ENCODE measurements at regions not wholly inside any gene's neighbourhood (a gene's known extent, or its start where the extent isn't known, plus 50 kb on each side); places are given as distances from the start of the nearest gene placed in this dataset.
"Not testable (repeated sequence)": the region's sequence is repeated elsewhere in the genome, so short reads cannot be mapped to it uniquely, and the experiment has no call there.

DNA sequence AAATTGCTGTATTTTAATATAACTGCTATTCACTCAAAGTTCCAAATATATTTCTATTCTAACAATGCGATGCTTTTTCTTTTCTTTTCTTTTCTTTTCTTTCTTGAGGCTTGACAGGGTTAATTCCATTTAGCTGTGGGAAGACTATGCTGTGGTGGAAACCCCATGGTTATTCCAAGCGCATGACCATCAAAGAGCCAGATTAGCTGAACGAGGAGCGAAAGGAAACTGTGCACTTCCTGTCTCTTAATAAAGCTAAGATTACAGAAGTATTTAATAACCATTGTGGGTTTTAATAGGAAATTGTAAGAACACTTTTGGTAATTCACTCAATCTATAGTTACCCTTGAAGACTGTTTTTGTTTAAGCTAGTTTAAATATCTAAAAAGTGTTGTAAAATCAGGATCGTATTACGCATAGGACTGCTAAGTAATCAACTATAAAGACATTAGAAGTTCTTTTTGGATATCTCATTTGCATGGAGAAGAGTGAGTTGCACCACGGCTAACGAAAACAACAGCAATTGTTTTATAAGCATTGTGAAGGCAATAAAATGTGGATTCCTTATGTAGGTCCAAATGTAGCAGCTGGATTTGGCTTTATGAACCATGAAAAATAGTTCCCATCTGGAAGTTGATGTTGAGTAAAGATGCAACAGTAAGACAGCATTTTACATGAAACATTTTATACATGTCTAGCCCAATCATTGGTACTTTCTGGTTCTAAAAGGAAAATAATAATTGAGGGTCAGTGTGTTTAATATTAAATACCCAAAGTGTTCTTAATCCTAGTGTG, 105.4 kb downstream of the ZIC1 start:
- no peak for FAIRE-seq

DNA sequence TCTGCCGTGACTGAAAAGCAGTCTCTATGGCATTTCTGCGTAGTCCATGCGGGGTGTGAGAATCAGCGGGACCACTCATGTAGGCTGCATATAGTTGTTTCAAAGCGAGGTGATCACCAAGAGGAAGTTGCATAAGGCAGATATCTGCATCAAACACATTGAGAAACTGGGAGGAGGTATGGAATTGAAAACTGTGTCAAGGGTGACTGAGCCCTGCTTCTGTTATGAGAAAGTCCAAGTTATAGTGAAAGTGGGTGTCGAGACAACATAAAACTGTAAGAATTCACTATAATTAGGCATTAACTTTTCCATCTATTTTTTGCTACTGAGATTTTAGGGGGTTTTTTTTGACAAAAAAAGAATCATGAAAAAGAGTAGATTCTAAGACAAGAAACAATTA, 109.3 kb downstream of the ZIC1 start:
- no peak for FAIRE-seq
- TF ChIP-seq POLR2A (IDR thresholded peaks at IDR 0.05; ENCODE audit: low read depth, low read length) (no peak), POLR2AphosphoS5 (IDR thresholded peaks at IDR 0.05; ENCODE audit: low read depth, low read length) (no peak), PAX5 (IDR thresholded peaks at IDR 0.05; ENCODE audit: insufficient read depth, low read length, severe bottlenecking) (no peak), SPI1 (IDR thresholded peaks at IDR 0.05; ENCODE audit: low read depth, low read length) (no peak), TAF1 (IDR thresholded peaks at IDR 0.05; ENCODE audit: low read depth, low read length) (no peak), POU2F2 (IDR thresholded peaks at IDR 0.05; ENCODE audit: low read depth, low read length) (no peak)
- no peak for DNase-seq (ENCODE audit: insufficient read length, low spot score)

More for the DNA sequence above, 105.4 kb downstream of the ZIC1 start:
- no peak for DNase-seq (ENCODE audit: insufficient read length, low spot score)
- TF ChIP-seq SPI1 (IDR thresholded peaks at IDR 0.05; ENCODE audit: low read depth, low read length) (no peak), POU2F2 (IDR thresholded peaks at IDR 0.05; ENCODE audit: low read depth, low read length) (no peak), POLR2AphosphoS5 (IDR thresholded peaks at IDR 0.05; ENCODE audit: low read depth, low read length) (no peak), PAX5 (IDR thresholded peaks at IDR 0.05; ENCODE audit: insufficient read depth, low read length, severe bottlenecking) (no peak), TAF1 (IDR thresholded peaks at IDR 0.05; ENCODE audit: low read depth, low read length) (no peak), POLR2A (IDR thresholded peaks at IDR 0.05; ENCODE audit: low read depth, low read length) (no peak)

GRCh38 chr3:147521646-147522045, 112.5 kb downstream of the ZIC1 start:
- TF ChIP-seq SPI1 (IDR thresholded peaks at IDR 0.05; ENCODE audit: low read depth, low read length) = no peak
- TF ChIP-seq POU2F2 (IDR thresholded peaks at IDR 0.05; ENCODE audit: low read depth, low read length) = no peak
- TF ChIP-seq POLR2A (IDR thresholded peaks at IDR 0.05; ENCODE audit: low read depth, low read length) = no peak
- TF ChIP-seq POLR2AphosphoS5 (IDR thresholded peaks at IDR 0.05; ENCODE audit: low read depth, low read length) = no peak
- no peak for TF ChIP-seq PAX5 (IDR thresholded peaks at IDR 0.05; ENCODE audit: insufficient read depth, low read length, severe bottlenecking)
- no peak for TF ChIP-seq TAF1 (IDR thresholded peaks at IDR 0.05; ENCODE audit: low read depth, low read length)
- FAIRE-seq (no peak), DNase-seq (ENCODE audit: insufficient read length, low spot score) (no peak)

DNA sequence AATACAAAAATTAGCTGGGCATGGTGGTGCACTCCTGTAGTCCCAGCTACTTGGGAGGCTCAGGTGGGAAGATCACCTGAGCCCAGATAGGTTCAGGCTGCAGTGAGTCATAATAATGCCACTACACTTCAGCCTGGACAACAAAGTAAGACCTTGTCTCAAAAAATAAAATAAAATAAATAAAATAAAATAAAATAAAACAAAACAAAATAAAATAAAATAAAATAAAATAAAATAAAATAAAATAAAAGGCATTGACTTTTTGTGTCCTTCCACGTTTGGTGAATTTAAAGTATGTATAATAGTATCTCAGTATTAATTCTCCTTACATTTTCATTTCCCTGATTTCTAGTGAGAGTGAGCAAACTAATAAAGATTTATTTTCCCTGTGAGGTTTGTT, 113.6 kb downstream of the ZIC1 start:
- FAIRE-seq = not testable (repeated sequence)

DNA sequence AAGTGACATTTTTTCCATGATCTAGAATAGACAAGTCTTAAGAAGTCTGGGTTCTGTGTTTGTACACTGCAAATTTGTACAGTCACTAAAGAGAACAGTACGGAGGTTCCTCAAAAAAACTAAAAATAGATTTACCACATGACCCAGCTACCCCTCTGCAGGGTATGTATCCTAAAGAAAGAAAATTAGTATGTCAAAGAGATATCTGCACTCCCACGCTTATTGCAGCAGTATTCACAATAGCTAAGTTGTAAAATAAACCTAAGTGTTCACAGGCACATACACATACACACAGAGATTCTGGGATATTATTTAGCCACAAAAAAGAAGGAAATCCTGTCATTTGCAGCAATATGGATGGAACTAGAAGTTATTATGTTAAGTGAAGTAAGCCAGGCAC, 120.4 kb downstream of the ZIC1 start:
- DNase-seq (ENCODE audit: insufficient read length, low spot score) (no peak), FAIRE-seq (no peak)
- TF ChIP-seq POLR2AphosphoS5 (IDR thresholded peaks at IDR 0.05; ENCODE audit: low read depth, low read length) = no peak
- TF ChIP-seq POLR2A (IDR thresholded peaks at IDR 0.05; ENCODE audit: low read depth, low read length) = no peak
- no peak for TF ChIP-seq SPI1 (IDR thresholded peaks at IDR 0.05; ENCODE audit: low read depth, low read length)
- TF ChIP-seq PAX5 (IDR thresholded peaks at IDR 0.05; ENCODE audit: insufficient read depth, low read length, severe bottlenecking) = no peak
- TF ChIP-seq TAF1 (IDR thresholded peaks at IDR 0.05; ENCODE audit: low read depth, low read length) = no peak
- TF ChIP-seq POU2F2 (IDR thresholded peaks at IDR 0.05; ENCODE audit: low read depth, low read length) = no peak

More for the DNA sequence above, 113.6 kb downstream of the ZIC1 start:
- not testable (repeated sequence) for DNase-seq (ENCODE audit: insufficient read length, low spot score)

- no peak for DNase-seq (ENCODE audit: insufficient read length, low spot score)
- no peak for FAIRE-seq
- TF ChIP-seq SPI1 (IDR thresholded peaks at IDR 0.05; ENCODE audit: low read depth, low read length) = peak; percentile 69
- TF ChIP-seq TAF1 (IDR thresholded peaks at IDR 0.05; ENCODE audit: low read depth, low read length) = no peak
Measured at GRCh38 chr3:147538034-147538433, 128.9 kb downstream of the ZIC1 start.

- FAIRE-seq (no peak), DNase-seq (ENCODE audit: insufficient read length, low spot score) (no peak)
- TF ChIP-seq POLR2AphosphoS5 (IDR thresholded peaks at IDR 0.05; ENCODE audit: low read depth, low read length) (no peak), POU2F2 (IDR thresholded peaks at IDR 0.05; ENCODE audit: low read depth, low read length) (no peak), POLR2A (IDR thresholded peaks at IDR 0.05; ENCODE audit: low read depth, low read length) (no peak), SPI1 (IDR thresholded peaks at IDR 0.05; ENCODE audit: low read depth, low read length) (no peak), TAF1 (IDR thresholded peaks at IDR 0.05; ENCODE audit: low read depth, low read length) (no peak), PAX5 (IDR thresholded peaks at IDR 0.05; ENCODE audit: insufficient read depth, low read length, severe bottlenecking) (no peak)
Measured at GRCh38 chr3:147540921-147541320, 131.8 kb downstream of the ZIC1 start.

GRCh38 chr3:147544290-147544689, 135.1 kb downstream of the ZIC1 start:
- no peak for FAIRE-seq
- TF ChIP-seq SPI1 (IDR thresholded peaks at IDR 0.05; ENCODE audit: low read depth, low read length) = no peak
- no peak for TF ChIP-seq POLR2A (IDR thresholded peaks at IDR 0.05; ENCODE audit: low read depth, low read length)
- no peak for TF ChIP-seq PAX5 (IDR thresholded peaks at IDR 0.05; ENCODE audit: insufficient read depth, low read length, severe bottlenecking)
- no peak for TF ChIP-seq POU2F2 (IDR thresholded peaks at IDR 0.05; ENCODE audit: low read depth, low read length)
- TF ChIP-seq POLR2AphosphoS5 (IDR thresholded peaks at IDR 0.05; ENCODE audit: low read depth, low read length) = no peak
- no peak for TF ChIP-seq TAF1 (IDR thresholded peaks at IDR 0.05; ENCODE audit: low read depth, low read length)
- no peak for DNase-seq (ENCODE audit: insufficient read length, low spot score)

DNA sequence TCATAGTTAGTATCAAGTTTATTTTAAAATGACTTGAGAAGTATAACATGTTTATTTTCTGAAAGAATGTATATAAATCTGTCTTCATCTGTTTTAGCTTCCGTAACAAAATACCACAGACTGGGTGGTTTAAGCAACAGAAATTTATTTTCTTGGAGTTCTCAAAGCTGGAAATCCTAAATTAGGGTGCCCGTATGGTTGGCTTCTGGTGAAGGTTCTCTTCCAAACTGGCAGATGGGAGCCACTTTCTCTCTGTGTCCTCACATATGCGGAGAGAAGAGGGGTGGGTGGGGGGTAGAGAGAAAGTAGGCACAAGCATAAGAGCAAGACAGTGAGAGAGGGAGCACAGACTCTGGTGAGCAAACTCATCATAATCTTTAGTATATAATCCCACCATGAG, 142.3 kb downstream of the ZIC1 start:
- no peak for FAIRE-seq
- no peak for DNase-seq (ENCODE audit: insufficient read length, low spot score)
- TF ChIP-seq POU2F2 (IDR thresholded peaks at IDR 0.05; ENCODE audit: low read depth, low read length) (no peak), TAF1 (IDR thresholded peaks at IDR 0.05; ENCODE audit: low read depth, low read length) (no peak), SPI1 (IDR thresholded peaks at IDR 0.05; ENCODE audit: low read depth, low read length) (no peak), POLR2A (IDR thresholded peaks at IDR 0.05; ENCODE audit: low read depth, low read length) (no peak), POLR2AphosphoS5 (IDR thresholded peaks at IDR 0.05; ENCODE audit: low read depth, low read length) (no peak), PAX5 (IDR thresholded peaks at IDR 0.05; ENCODE audit: insufficient read depth, low read length, severe bottlenecking) (no peak)

DNA sequence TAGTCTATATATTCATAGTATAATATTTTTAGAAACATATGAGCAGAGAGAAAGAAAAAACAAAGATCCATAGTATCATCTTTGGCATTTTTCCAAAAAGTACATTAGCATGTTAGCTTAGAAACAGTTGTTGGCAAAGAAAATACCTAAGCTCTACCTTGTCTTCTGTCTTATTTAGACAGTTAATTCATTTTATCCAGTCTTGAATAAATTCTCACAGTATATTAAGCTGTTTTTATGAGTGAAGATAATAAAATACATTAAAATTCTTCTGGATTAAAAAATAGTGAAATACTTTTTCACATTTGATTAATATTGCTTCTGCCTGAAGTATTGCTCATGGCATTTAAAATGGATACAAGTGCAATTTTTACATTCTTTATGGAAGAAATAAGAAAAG, 145.2 kb downstream of the ZIC1 start:
- FAIRE-seq = no peak
- no peak for TF ChIP-seq PAX5 (IDR thresholded peaks at IDR 0.05; ENCODE audit: insufficient read depth, low read length, severe bottlenecking)
- no peak for TF ChIP-seq SPI1 (IDR thresholded peaks at IDR 0.05; ENCODE audit: low read depth, low read length)
- no peak for TF ChIP-seq POLR2AphosphoS5 (IDR thresholded peaks at IDR 0.05; ENCODE audit: low read depth, low read length)
- TF ChIP-seq TAF1 (IDR thresholded peaks at IDR 0.05; ENCODE audit: low read depth, low read length) = no peak
- TF ChIP-seq POLR2A (IDR thresholded peaks at IDR 0.05; ENCODE audit: low read depth, low read length) = no peak
- no peak for DNase-seq (ENCODE audit: insufficient read length, low spot score)

All from GM12891 (cell line).